ENCODE measurements at regions not wholly inside any gene's neighbourhood (a gene's known extent, or its start where the extent isn't known, plus 50 kb on each side); places are given as distances from the start of the nearest gene placed in this dataset.

GRCh38 chr3:31465999-31466398 lies 66.7 kb upstream of the STT3B start:
- TF ChIP-seq CTCF (IDR thresholded peaks at IDR 0.05; ENCODE audit: extremely low read depth in 1 of 2, insufficient read depth in 1 of 2, low read depth in 1 of 2, low read length in 2 of 2), result no peak
- no peak for TF ChIP-seq POLR2A (IDR thresholded peaks at IDR 0.05; ENCODE audit: low read depth, low read length)
- TF ChIP-seq EZH2 (IDR thresholded peaks at IDR 0.05; ENCODE audit: borderline replicate concordance, low read depth, low read length, severe bottlenecking), result no peak
- TF ChIP-seq MYC (IDR thresholded peaks at IDR 0.05; ENCODE audit: low read depth, low read length), result no peak
- no peak for TF ChIP-seq MAX (IDR thresholded peaks at IDR 0.05; ENCODE audit: insufficient read depth, insufficient read length)
- TF ChIP-seq POLR2AphosphoS5 (IDR thresholded peaks at IDR 0.05; ENCODE audit: insufficient read depth, low read depth, low read length), result no peak

Measured in endothelial cell of umbilical vein (primary cell).